ENCODE measurements at regions not wholly inside any gene's neighbourhood (a gene's known extent, or its start where the extent isn't known, plus 50 kb on each side); places are given as distances from the start of the nearest gene placed in this dataset.
"Not testable (repeated sequence)": the region's sequence is repeated elsewhere in the genome, so short reads cannot be mapped to it uniquely, and the experiment has no call there.

DNA sequence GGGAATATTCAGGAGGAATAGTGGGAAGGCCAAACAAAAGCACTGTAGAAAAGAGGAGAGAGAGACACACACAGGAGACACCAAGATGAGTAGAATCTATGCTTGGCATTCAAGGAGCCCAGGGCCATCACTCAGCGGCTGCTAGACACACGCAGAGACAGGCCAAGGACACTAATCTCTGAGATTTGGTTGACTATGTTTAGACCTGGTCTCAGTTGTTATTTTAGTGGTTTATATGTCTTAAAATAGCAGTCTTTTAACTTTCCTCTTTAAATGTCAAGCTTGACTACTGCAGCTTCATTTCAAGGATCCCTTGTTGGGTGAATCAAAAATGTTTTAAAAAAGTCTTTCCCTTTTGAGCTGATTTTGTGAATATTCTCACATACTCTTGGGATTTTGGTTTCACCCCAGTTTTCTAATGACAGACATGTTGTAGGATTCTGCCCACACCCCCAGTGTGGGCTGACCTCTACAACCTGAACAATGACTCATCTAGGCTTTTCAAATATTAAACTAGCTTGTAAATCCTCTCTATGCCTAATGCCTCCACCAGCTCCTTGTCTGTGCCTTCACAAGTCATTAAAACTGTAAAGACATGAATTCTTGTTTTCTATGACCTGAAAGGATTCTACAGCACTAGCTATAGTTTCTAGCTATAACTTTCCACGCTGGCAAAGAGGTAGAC lies 142.7 kb upstream of the EXOC2 start:
- no peak for DNase-seq

DNA sequence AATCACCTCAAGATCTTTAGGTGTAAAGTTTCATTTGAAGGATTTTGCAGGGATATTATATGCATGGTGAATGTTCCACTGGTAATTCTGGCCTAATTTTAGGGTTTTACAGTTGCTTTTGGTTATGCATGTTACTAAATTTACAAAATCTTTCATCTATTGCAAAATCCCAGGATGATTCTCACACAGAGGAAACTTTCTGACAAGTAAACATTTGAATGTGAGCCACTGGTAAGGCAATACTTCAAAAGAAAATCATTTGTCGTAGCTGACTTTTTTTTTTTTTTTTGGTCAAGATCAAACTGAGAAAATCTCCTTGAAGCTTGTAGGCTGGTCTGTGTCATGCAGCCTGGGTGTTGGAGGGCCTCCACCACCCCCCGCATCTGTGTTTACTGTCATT lies 141.9 kb upstream of the EXOC2 start:
- DNase-seq: no peak

GRCh38 chr6:834190-834589 lies 141.3 kb upstream of the EXOC2 start:
- no peak for DNase-seq

- not testable (repeated sequence) for DNase-seq
Measured at GRCh38 chr6:832804-833203, 139.9 kb upstream of the EXOC2 start.

- peak; percentile 30 for DNase-seq
Measured at GRCh38 chr6:830667-831327, 137.9 kb upstream of the EXOC2 start.

- no peak for DNase-seq
Measured at GRCh38 chr6:829656-830055, 136.7 kb upstream of the EXOC2 start.

DNA sequence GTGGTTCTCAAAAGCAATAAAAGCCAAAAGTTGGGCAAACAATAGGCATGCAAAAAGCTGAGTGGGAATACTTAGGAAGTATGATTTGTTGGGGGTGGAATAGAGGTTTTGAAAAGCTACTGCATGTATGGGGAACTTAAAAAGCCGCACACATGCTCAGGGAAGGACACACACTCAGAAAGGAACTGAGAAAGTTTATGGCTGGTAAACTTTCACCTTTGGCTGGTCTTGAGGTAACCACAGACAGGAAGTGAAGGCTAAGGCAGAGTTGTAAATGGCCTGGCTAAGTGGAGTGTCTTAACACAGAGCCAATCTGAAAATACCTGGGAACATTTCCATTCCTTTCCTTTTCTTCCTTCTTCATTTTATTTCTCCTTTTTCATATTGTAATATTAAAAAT lies 134.5 kb upstream of the EXOC2 start:
- DNase-seq: no peak

- DNase-seq: no peak
Measured at GRCh38 chr6:819122-819521, 126.2 kb upstream of the EXOC2 start.

- DNase-seq: no peak
Measured at GRCh38 chr6:818196-818595, 125.3 kb upstream of the EXOC2 start.

DNA sequence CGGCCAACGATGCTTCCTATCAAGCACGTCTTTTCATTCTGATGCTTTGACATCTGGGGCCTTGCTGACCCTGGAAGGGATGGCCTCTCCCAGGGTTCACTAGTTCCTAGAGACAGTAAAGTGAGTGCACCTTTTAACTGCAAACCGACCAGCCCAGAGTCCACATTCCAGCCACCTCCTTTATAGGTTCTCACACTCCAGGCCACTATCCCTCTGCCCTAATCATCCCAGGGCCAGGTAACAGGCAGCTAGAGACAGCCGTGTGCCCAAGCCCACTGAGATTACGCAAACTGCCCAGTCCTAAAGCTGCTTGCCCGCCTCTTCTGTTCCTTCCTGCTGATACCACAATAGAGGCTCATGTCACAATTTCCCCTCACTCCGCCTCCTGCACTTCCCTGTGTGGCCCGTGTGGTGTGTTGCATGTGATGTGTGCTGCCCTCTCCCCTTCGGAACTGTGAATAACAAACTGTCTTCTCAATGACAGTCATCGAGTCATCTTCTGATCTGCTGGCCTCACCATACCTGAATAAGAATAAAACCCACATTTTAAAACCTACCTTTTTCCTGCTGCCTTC lies 123.7 kb upstream of the EXOC2 start:
- no peak for DNase-seq

DNA sequence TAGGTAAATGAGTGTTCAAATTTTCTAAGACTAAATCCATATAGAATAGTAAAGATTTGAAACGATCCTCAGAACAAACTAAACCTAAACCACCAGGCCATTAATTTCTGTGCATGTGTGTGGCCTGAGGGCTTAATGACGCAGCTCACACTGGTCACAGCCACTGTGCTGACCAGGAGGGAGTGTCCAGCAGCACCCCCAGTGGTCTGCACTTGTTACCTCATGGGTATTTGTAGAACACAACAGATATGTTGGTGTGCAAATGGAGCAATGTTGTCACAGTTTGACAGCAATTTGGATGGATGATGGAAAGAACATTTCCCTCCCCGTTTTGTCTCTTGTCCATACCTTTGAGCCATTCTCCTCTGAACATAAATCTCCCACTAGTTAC lies 122.4 kb upstream of the EXOC2 start:
- DNase-seq: no peak

DNA sequence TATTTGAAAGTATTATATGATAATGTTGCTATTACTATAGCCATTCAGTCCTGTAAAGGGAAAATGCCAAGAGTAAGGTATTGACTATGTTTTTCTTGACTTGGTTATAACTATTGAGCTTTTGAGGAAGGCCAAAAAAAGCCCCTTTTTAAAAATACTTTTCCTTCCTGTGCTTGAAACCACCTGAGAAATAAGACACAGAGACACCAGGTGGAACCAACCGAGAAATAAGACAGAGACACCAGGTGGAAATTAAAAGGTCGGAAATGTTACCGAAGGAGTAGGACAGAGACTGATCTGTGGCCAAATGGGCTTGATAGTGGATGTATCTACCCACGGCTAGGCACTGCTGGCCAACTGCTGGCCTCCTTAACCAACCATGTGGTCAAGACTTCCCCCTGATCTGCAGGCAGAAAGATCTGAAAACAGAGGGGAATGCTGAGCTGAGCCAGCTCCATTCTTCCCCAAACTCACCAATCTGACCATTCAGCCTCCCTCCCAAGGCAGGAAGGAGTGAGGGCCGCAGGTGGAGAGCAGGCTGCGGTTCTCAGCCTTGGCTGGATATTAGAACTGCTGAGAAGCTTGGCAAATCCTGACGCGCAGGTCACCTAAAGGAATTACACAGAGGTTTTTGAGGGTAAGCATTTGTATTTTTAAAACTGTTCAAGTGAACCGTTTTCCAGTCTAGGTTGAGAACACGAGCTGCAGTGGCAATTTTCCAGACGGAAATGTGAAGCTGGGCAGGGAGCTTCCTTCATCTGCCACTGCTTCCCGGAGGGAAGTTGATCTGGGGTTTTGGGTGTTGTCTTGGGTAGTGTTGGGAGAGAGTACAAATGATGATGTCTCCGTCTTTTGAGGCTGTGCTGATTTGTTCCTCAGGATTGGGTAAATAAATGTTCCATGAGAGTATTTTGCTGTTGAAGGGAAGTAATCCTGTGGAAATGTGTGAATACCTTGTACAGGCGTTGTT lies 121.7 kb upstream of the EXOC2 start:
- no peak for DNase-seq

DNA sequence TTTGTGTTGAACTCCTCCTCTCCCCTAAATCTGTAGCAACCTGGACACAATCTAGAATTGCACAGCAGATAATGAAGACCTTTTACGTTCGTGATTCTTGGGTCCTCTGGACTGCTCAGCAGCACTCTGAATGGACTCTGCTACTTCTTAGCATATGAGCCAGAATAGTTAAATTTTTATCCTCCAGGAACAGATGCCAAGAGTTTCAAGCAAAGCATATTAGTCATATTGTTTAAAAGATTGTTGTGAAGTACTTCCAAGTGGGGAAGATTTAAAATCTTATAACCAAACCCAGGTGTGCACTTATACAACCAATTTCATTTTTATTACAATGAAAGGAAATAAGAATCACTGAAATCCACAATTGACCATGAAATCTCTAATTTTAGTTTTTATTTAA lies 118.9 kb upstream of the EXOC2 start:
- no peak for DNase-seq

DNA sequence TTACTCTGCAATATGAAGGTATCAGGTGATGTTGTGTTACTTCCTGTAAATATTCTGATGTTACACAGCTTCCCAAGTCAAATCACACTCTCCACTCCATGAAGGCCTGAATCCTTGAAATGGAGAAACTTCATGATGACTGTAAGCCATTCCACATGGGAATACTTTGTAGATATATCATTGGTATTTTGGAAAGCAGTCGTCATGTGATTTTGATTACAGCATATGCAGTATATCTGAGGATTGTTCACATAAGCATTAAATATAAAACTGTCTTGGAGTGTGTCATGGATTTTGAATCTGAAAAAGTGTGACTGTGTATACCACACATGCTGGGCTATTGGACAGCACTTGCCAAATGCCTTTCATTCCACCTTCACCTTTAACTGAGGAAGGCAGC lies 118.3 kb upstream of the EXOC2 start:
- no peak for DNase-seq

DNA sequence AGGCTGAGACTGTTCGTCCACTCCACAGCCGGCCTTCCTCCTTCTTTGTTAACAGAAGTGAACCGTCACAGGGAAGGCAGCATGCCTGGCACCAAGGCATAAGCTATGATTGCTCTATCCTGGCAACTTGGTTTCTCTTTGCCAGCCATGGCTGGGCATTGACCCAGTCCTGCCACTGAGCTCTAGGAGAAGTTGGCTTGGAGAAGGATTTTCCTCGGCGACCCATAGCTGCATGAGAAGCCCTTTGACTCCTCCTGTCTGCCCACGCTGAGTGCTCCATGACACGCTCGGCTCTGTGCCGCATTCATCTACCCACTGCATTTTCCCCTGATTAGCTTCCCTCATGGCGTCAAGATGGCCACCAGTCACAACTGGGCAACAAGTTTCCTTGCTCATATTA lies 111.8 kb upstream of the EXOC2 start:
- DNase-seq: no peak

GRCh38 chr6:804317-804716 lies 111.4 kb upstream of the EXOC2 start:
- no peak for DNase-seq

DNA sequence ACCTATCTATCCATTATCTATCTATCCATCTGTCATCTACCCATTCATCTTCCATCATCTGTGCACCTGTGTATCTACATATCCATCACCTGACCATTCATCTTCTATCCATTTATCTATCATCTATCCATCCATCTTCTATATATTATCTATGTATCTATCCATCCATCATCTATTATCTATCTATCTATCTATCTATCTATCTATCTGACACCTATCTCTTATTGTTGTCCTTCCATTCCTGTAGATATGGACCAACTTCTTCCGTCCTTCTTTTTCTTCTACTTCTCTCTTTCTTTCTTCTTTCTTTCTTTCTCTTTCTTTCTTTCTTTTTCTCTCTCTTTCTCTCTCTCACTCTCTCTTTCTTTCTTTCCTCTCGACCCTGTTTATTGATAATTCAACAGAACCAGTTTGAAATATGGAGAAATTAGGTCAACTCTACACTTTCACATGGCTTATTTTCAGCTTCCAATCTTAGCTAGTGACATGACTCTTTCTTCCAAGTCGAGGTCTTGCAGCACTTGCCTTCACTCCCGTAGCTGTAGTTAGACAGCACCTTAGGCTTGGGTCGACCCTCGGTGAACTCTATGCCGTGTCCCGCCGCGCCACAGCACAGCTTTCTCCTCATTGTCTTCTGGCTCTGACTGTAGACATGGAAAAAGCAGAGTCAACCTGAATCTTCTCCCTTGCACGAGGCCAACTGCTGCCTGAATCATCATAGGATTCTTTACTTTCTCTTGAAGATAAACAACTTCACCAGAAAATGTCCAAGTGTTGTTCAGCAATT lies 110.4 kb upstream of the EXOC2 start:
- DNase-seq: no peak

- DNase-seq: no peak
Measured at GRCh38 chr6:802701-803100, 109.8 kb upstream of the EXOC2 start.

DNA sequence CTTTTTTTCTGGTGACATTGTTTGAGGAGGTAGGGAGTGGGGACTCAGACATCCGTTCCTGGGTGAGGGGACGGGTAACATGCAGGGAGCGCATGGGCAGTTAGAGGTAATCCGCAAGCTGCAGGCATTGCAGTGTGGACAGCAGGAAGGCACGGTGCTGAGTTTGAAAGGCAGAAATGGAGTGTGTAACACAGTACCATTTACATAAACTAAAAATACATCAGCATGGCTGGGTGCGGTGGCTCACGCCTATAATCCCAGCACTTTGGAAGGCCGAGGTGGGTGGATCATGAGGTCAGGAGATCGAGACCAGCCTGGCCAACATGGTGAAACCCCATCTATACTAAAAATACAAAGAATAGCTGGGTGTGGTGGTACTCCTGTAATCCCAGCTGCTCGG lies 109.3 kb upstream of the EXOC2 start:
- not testable (repeated sequence) for DNase-seq

DNA sequence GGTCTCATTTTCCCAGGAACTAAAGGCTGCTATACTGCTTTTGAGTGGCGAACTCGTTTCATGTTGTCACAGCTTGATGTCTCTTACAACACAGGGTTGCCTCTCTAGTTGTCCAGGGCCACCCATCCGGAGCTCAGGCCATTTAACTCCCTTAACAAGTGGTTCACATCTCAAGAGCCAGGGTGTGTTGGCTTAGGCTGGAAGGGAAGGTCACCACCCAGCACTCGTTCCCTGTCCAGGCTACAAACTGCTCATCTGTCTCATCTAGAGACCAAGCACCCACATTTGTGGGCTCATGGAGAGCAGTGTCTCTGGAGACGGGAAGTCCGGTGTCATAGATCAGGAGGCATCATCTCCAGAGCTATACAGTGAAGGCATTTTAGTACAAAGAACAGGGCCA lies 106.8 kb upstream of the EXOC2 start:
- DNase-seq: no peak

DNA sequence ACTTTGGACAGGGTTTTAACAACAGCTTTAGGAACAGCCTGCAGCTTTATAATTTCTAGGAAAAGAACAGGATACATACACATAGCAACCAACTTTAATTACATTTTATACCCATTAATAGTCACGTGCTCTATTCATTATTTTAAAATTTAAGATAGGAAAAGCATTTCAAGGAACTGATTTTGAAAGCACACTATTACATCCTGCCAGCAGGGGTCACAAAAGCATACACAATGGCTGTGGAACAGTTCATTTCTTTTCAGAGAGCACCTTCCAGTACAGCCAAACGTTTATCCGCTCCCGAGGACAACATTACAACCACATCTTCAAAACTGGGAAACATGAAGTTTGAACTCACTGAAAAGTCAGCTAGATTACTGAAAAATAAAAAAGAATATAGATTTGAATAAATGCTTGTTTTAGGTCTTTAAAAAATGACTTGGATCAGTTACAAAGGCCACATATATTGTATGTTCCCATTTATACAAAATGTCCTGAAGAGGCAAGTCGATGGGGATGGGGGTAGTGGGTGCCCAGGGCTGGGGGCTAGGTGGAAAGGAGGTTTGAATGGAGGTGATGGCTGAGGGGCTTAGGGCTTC lies 104.6 kb upstream of the EXOC2 start:
- DNase-seq: no peak

DNA sequence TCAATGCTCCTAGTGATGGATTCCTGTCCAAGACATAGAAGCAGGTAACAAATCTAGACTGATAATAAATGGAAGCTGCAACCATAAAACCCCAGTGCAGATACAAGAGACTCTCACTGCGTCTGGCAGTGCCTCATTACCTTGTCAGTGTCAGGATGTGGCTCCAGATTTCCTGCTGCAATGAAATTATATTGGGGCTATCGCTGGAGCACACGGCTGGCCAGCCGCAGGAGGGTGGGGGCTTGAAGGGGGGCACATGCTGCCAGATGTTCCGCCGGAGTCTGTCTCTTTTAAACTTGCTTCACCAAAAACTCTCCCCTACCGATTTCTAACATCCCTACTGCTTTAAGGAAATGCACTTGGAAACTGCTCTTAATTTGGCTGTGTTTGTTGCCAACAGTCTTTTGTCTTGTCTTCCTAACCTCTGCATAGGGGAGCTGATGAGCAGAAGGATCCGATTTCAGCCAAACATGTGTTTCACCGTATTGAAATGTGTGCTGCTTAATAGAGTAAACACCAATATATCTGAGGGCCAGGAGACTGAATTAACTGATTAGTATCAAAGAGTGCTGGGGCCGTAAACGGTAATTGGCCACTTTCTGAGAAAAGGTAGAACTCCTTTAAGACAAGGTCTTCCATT lies 102.2 kb upstream of the EXOC2 start:
- no peak for DNase-seq

Measured in SHP77 treated with DMSO at 0.1 percent for 48 hours (cell line).